Keratinocyte (primary cell): ENCODE measurements at regions not wholly inside any gene's neighbourhood (a gene's known extent, or its start where the extent isn't known, plus 50 kb on each side); places are given as distances from the start of the nearest gene placed in this dataset.

Experiments used
- DNase-seq: peaks from one replicate; pipeline ENCODE4 v3.0.0-alpha.2; 2011; ENCODE audit warnings: low read depth, missing footprints, low spot score
- FAIRE-seq: peaks from 2 replicates; lab custom pipeline; 2011; peaks lifted over from hg19 to GRCh38; lab: Jason Lieb, UNC
- H2AFZ ChIP-seq: 2 replicates; pipeline ENCODE4 v1.6.0; 2012; ENCODE audit warnings: low read length, control low read depth, inconsistent platforms; ENCODE audit not compliant: control insufficient read depth
- H3K27ac ChIP-seq: 2 replicates; pipeline ENCODE4 v1.5.1; 2011; ENCODE audit warnings: low read length; ENCODE audit not compliant: control insufficient read depth, insufficient read depth
- H3K27me3 ChIP-seq: 3 replicates; pipeline ENCODE4 v1.6.0; 2011; ENCODE audit warnings: low read length; ENCODE audit not compliant: control insufficient read depth, insufficient read depth; ENCODE audit errors: extremely low read depth
- H3K36me3 ChIP-seq, 2 experiments: 2 replicates in 1 of 2; 3 replicates in 1 of 2; pipeline ENCODE4 v1.5.1; 2011; ENCODE audit warnings: low read length in 2 of 2, mild to moderate bottlenecking in 1 of 2; ENCODE audit not compliant: control insufficient read depth in 2 of 2, insufficient read depth in 2 of 2; ENCODE audit errors: extremely low read depth in 1 of 2
- H3K4me1 ChIP-seq: 3 replicates; pipeline ENCODE4 v1.5.1; 2011; ENCODE audit warnings: low read length; ENCODE audit not compliant: control insufficient read depth, insufficient read depth; ENCODE audit errors: extremely low read depth
- H3K4me2 ChIP-seq: 3 replicates; pipeline ENCODE4 v1.6.0; 2011; ENCODE audit warnings: low read depth, low read length; ENCODE audit not compliant: control insufficient read depth, insufficient read depth; ENCODE audit errors: extremely low read depth
- H3K4me3 ChIP-seq, 3 experiments: fragments of 200-600 bp in 1 of 3; sonication (generic) in 1 of 3; 2 replicates in 2 of 3; 3 replicates in 1 of 3; pipeline ENCODE4 v1.5.1; 2011 to 2016; ENCODE audit warnings: low read length in 3 of 3, mild to moderate bottlenecking in 3 of 3, control low read depth in 2 of 3, inconsistent platforms in 1 of 3, low read depth in 1 of 3, mixed read lengths in 1 of 3, mixed run types in 1 of 3, moderate library complexity in 1 of 3; ENCODE audit not compliant: control insufficient read depth in 2 of 3, insufficient read depth in 2 of 3; ENCODE audit errors: extremely low read depth in 1 of 3
- H3K79me2 ChIP-seq: 2 replicates; pipeline ENCODE4 v1.6.0; 2012; ENCODE audit warnings: low read length; ENCODE audit not compliant: control insufficient read depth, insufficient read depth
- H3K9ac ChIP-seq: 3 replicates; pipeline ENCODE4 v1.6.0; 2011; ENCODE audit warnings: low read length; ENCODE audit not compliant: control insufficient read depth, insufficient read depth; ENCODE audit errors: extremely low read depth
- H3K9me1 ChIP-seq: 3 replicates; pipeline ENCODE4 v1.6.0; 2011; ENCODE audit warnings: low read length; ENCODE audit not compliant: control insufficient read depth, insufficient read depth; ENCODE audit errors: extremely low read depth
- H3K9me3 ChIP-seq: 2 replicates; pipeline ENCODE4 v1.5.1; 2012; ENCODE audit warnings: low read depth, low read length; ENCODE audit not compliant: control insufficient read depth
- H4K20me1 ChIP-seq: 3 replicates; pipeline ENCODE4 v1.6.0; 2011; ENCODE audit warnings: low read length; ENCODE audit not compliant: control insufficient read depth, insufficient read depth; ENCODE audit errors: extremely low read depth
- CTCF ChIP-seq, 3 experiments: IDR thresholded peaks in 1 of 3; conservative IDR thresholded peaks in 1 of 3; optimal IDR thresholded peaks in 1 of 3; 2 replicates in 2 of 3; 3 replicates in 1 of 3; pipeline versions ENCODE3 to v1.5.1; 2011; ENCODE audit warnings: low read length in 3 of 3, mild to moderate bottlenecking in 3 of 3, moderate library complexity in 2 of 3, control low read depth in 1 of 3, inconsistent platforms in 1 of 3; ENCODE audit not compliant: insufficient read depth in 2 of 3; ENCODE audit errors: extremely low read depth in 1 of 3
- EZH2 ChIP-seq: IDR thresholded peaks from one replicate; pipeline ENCODE4 v1.6.1; 2012; ENCODE audit warnings: inconsistent platforms, mild to moderate bottlenecking, low read length, moderate library complexity
- dilution Hi-C: fragments of 300-500 bp; cut with MboI; formaldehyde crosslinking; loops from one replicate; pipeline ENCODE4 v1.7.0; 2020; ENCODE audit warnings: low sequenced_read_pairs; ENCODE audit not compliant: extremely low pct_ligation_motif_present

GRCh38 chr7:18210377-18210776 is 182.7 kb upstream of the PRPS1L1 start:
- Histone ChIP-seq H3K36me3 (no peaks in the 10 kb centered on the region), H3K9ac (no peak overlapping the region), H2AFZ (no peak overlapping the region), H3K79me2 (no peaks in the 10 kb centered on the region), H3K9me3 (no peaks in the 10 kb centered on the region), H3K27ac (no peak overlapping the region), H3K27me3 (peaks cover 3% of the 10 kb centered on the region), H3K4me2 (no peak overlapping the region), H3K4me3 (no peak overlapping the region), H3K4me1 (no peaks in the 10 kb centered on the region), H3K9me1 (no peaks in the 10 kb centered on the region), H4K20me1 (no peaks in the 10 kb centered on the region)
- DNase-seq = no peak
- no peak for TF ChIP-seq CTCF (optimal IDR thresholded peaks at IDR 0.05 in 1 of 3, IDR thresholded peaks at IDR 0.05 in 1 of 3, conservative IDR thresholded peaks at IDR 0.05 in 1 of 3; ENCODE audit: extremely low read depth in 1 of 3, insufficient read depth in 2 of 3, low read length in 3 of 3)
- no peak for TF ChIP-seq EZH2
- dilution Hi-C loops = no loop called here
- FAIRE-seq = no peak

- no peak for FAIRE-seq
- Histone ChIP-seq H3K27me3 (peaks cover 3% of the 10 kb centered on the region), H3K9me3 (no peaks in the 10 kb centered on the region), H3K79me2 (no peaks in the 10 kb centered on the region), H3K4me3 (no peak overlapping the region), H3K4me1 (no peaks in the 10 kb centered on the region), H3K9me1 (no peaks in the 10 kb centered on the region), H3K36me3 (no peaks in the 10 kb centered on the region), H3K9ac (no peak overlapping the region), H2AFZ (no peak overlapping the region), H4K20me1 (no peaks in the 10 kb centered on the region), H3K4me2 (no peak overlapping the region), H3K27ac (no peak overlapping the region)
- DNase-seq = no peak
- dilution Hi-C loops = no loop called here
- TF ChIP-seq CTCF (optimal IDR thresholded peaks at IDR 0.05 in 1 of 3, IDR thresholded peaks at IDR 0.05 in 1 of 3, conservative IDR thresholded peaks at IDR 0.05 in 1 of 3; ENCODE audit: extremely low read depth in 1 of 3, insufficient read depth in 2 of 3, low read length in 3 of 3) = no peak
- no peak for TF ChIP-seq EZH2
These were observed 183.1 kb upstream of the PRPS1L1 start for GRCh38 chr7:18210788-18211187.
